ENCODE measurements at regions not wholly inside any gene's neighbourhood (a gene's known extent, or its start where the extent isn't known, plus 50 kb on each side); places are given as distances from the start of the nearest gene placed in this dataset.

DNA sequence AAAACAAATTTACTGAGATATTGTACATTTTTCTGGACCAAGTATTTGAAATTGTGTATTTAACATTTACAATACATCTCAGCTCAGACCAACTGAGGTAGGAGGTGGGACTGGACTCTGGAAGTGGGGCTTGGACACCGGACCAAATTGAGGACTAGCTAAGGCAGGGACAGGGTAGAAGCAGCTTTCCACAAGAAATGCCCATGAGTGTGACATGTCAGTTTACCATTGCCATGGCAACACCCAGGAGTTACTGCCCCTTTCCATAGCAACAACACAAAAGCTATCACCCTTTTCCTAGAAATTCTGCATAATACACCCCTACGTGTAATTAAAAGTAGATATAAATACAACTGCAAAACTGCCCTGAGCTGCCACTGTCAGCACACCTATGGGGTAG is 191.5 kb upstream of the ASIC2 start:
- TF ChIP-seq EZH2 (IDR thresholded peaks at IDR 0.05; ENCODE audit: low read length, missing control alignments), result no peak
- TF ChIP-seq, protein P1, sequence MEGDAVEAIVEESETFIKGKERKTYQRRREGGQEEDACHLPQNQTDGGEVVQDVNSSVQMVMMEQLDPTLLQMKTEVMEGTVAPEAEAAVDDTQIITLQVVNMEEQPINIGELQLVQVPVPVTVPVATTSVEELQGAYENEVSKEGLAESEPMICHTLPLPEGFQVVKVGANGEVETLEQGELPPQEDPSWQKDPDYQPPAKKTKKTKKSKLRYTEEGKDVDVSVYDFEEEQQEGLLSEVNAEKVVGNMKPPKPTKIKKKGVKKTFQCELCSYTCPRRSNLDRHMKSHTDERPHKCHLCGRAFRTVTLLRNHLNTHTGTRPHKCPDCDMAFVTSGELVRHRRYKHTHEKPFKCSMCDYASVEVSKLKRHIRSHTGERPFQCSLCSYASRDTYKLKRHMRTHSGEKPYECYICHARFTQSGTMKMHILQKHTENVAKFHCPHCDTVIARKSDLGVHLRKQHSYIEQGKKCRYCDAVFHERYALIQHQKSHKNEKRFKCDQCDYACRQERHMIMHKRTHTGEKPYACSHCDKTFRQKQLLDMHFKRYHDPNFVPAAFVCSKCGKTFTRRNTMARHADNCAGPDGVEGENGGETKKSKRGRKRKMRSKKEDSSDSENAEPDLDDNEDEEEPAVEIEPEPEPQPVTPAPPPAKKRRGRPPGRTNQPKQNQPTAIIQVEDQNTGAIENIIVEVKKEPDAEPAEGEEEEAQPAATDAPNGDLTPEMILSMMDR (conservative IDR thresholded peaks at IDR 0.05 in 1 of 2, IDR thresholded peaks at IDR 0.05 in 1 of 2; ENCODE audit: low read depth in 1 of 2, low read length in 2 of 2), result no peak
- no peaks in the 10 kb centered on the region for H3K9me3 ChIP-seq (ENCODE audit: control insufficient read depth, insufficient read depth, low read depth, low read length)
- H3K4me3 ChIP-seq (replicated peaks in 1 of 4; ENCODE audit: control extremely low read depth in 1 of 4, insufficient read depth in 1 of 4, low read depth in 3 of 4, low read length in 4 of 4), result no peak overlapping the region
- no peaks in the 10 kb centered on the region for H3K79me2 ChIP-seq (ENCODE audit: control insufficient read depth, insufficient read depth, low read length)
- no peak overlapping the region for H2AFZ ChIP-seq (ENCODE audit: low read length)
- no peak overlapping the region for H3K9ac ChIP-seq (ENCODE audit: insufficient read depth, low read length)
- H4K20me1 ChIP-seq (ENCODE audit: control insufficient read depth, extremely low read depth, insufficient read depth, low read length), result no peaks in the 10 kb centered on the region
- DNase-seq (ENCODE audit: low read depth in 2 of 2), result no peak
- H3K4me2 ChIP-seq (ENCODE audit: extremely low read depth, insufficient read depth, low read length), result no peak overlapping the region
- H3K4me1 ChIP-seq (ENCODE audit: control insufficient read depth, extremely low read depth, insufficient read depth, low read length), result no peaks in the 10 kb centered on the region
- no peaks in the 10 kb centered on the region for H3K27me3 ChIP-seq (ENCODE audit: control insufficient read depth, insufficient read depth, low read length)
- H3K27ac ChIP-seq (ENCODE audit: insufficient read depth, low read length), result no peak overlapping the region
- no peaks in the 10 kb centered on the region for H3K36me3 ChIP-seq (ENCODE audit: control insufficient read depth, insufficient read depth, low read length)

DNA sequence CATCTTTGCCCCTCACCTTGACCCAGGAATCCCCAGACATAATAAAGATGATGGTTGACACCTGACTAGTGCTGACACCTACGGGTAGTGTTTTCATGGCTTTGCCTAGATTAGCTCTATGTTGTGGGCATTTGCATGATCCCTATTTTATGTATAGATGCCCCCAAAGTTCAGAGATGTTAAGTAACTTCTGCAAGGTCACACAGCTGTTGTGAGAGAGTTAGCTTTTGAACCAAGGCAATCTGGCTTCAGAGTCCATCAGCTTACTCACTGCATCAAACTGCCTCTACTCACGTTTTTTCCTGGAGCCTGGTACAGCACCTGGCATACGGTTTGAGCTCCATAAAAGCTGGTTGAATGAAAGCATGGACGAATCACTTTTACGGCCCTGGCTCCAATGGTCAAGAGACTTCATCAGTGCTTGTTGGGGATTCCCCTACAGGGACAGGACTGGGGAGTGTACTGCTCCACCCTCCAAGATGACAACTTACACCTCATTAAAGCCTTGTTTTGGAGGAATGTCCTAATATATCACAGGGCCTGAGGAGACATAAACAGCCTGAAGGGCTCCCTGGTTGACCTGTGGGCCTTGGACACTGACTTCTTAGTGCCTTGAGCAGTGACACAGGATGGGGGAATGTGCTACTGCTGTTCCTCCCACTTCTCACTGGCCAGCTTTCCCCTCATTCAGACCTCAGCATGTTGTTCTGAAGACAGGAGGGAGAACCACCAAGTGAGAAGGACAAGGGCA is 193.2 kb upstream of the ASIC2 start:
- no peak overlapping the region for H2AFZ ChIP-seq (ENCODE audit: low read length)
- H3K27ac ChIP-seq (ENCODE audit: insufficient read depth, low read length), result no peak overlapping the region
- no peak overlapping the region for H3K9ac ChIP-seq (ENCODE audit: insufficient read depth, low read length)
- no peaks in the 10 kb centered on the region for H3K27me3 ChIP-seq (ENCODE audit: control insufficient read depth, insufficient read depth, low read length)
- H4K20me1 ChIP-seq (ENCODE audit: control insufficient read depth, extremely low read depth, insufficient read depth, low read length), result no peaks in the 10 kb centered on the region
- no peak overlapping the region for H3K4me3 ChIP-seq (replicated peaks in 1 of 4; ENCODE audit: control extremely low read depth in 1 of 4, insufficient read depth in 1 of 4, low read depth in 3 of 4, low read length in 4 of 4)
- H3K9me3 ChIP-seq (ENCODE audit: control insufficient read depth, insufficient read depth, low read depth, low read length), result no peaks in the 10 kb centered on the region
- no peak for TF ChIP-seq EZH2 (IDR thresholded peaks at IDR 0.05; ENCODE audit: low read length, missing control alignments)
- TF ChIP-seq, protein P1 (conservative IDR thresholded peaks at IDR 0.05 in 1 of 2, IDR thresholded peaks at IDR 0.05 in 1 of 2; ENCODE audit: low read depth in 1 of 2, low read length in 2 of 2), result no peak
- H3K36me3 ChIP-seq (ENCODE audit: control insufficient read depth, insufficient read depth, low read length), result no peaks in the 10 kb centered on the region
- H3K4me2 ChIP-seq (ENCODE audit: extremely low read depth, insufficient read depth, low read length), result no peak overlapping the region
- H3K4me1 ChIP-seq (ENCODE audit: control insufficient read depth, extremely low read depth, insufficient read depth, low read length), result no peaks in the 10 kb centered on the region
- DNase-seq (ENCODE audit: low read depth in 2 of 2), result no peak
- no peaks in the 10 kb centered on the region for H3K79me2 ChIP-seq (ENCODE audit: control insufficient read depth, insufficient read depth, low read length)

DNA sequence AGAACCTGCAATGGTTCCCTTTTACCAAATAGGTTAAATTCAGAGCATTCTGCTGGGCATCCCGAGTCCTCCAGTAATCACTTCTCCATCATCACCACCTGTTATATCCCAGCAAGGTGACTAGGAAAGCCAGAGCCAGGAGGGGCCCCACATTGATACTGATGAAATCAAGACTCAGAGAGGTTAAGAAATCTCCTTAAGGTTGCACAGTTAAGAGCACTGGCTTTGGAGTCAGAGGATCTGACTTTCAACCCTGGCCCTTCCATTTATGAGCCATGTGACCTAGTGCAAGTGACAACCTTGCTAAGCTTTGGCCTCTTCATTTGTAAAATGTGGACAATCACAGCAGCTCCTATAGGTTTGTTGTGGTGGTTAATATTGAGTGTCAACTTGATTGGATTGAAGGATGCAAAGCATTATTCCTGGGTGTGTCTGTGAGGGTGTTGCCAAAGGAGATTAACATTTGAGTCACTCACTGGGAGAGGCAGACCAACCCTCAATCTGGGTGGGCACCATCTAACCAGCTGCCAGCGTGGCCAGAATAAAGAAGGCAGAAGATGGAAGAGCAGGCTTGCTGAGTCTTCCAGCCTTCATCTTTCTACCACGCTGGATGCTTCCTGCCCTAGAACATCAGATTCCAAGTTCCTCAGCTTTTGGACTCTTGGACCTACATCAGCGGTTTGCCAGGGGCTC is 194.2 kb upstream of the ASIC2 start:
- H3K9ac ChIP-seq (ENCODE audit: insufficient read depth, low read length), result no peak overlapping the region
- TF ChIP-seq, protein P1 (conservative IDR thresholded peaks at IDR 0.05 in 1 of 2, IDR thresholded peaks at IDR 0.05 in 1 of 2; ENCODE audit: low read depth in 1 of 2, low read length in 2 of 2), result no peak
- no peak for TF ChIP-seq EZH2 (IDR thresholded peaks at IDR 0.05; ENCODE audit: low read length, missing control alignments)
- no peaks in the 10 kb centered on the region for H3K9me3 ChIP-seq (ENCODE audit: control insufficient read depth, insufficient read depth, low read depth, low read length)
- no peaks in the 10 kb centered on the region for H3K36me3 ChIP-seq (ENCODE audit: control insufficient read depth, insufficient read depth, low read length)
- no peaks in the 10 kb centered on the region for H3K27me3 ChIP-seq (ENCODE audit: control insufficient read depth, insufficient read depth, low read length)
- H3K27ac ChIP-seq (ENCODE audit: insufficient read depth, low read length), result no peak overlapping the region
- H2AFZ ChIP-seq (ENCODE audit: low read length), result no peak overlapping the region
- H4K20me1 ChIP-seq (ENCODE audit: control insufficient read depth, extremely low read depth, insufficient read depth, low read length), result no peaks in the 10 kb centered on the region
- DNase-seq (ENCODE audit: low read depth in 2 of 2), result no peak
- no peaks in the 10 kb centered on the region for H3K79me2 ChIP-seq (ENCODE audit: control insufficient read depth, insufficient read depth, low read length)
- no peak overlapping the region for H3K4me2 ChIP-seq (ENCODE audit: extremely low read depth, insufficient read depth, low read length)
- H3K4me3 ChIP-seq (replicated peaks in 1 of 4; ENCODE audit: control extremely low read depth in 1 of 4, insufficient read depth in 1 of 4, low read depth in 3 of 4, low read length in 4 of 4), result no peak overlapping the region
- H3K4me1 ChIP-seq (ENCODE audit: control insufficient read depth, extremely low read depth, insufficient read depth, low read length), result no peaks in the 10 kb centered on the region

Measured in fibroblast of lung (primary cell).